BE2C (cell line): ENCODE measurements at regions not wholly inside any gene's neighbourhood (a gene's known extent, or its start where the extent isn't known, plus 50 kb on each side); places are given as distances from the start of the nearest gene placed in this dataset.
"Not testable (repeated sequence)": the region's sequence is repeated elsewhere in the genome, so short reads cannot be mapped to it uniquely, and the experiment has no call there.

Experiments used
- DNase-seq: peaks from one replicate; pipeline ENCODE4 v3.0.0-alpha.2; 2020
- H3K27me3 ChIP-seq: fragments of 250-450 bp; sonication (Bioruptor Pico); 2 replicates; pipeline ENCODE4 v1.5.1; 2020; ENCODE audit warnings: mild to moderate bottlenecking
- H3K36me3 ChIP-seq: fragments of 250-450 bp; sonication (Bioruptor Pico); 2 replicates; pipeline ENCODE4 v1.5.1; 2020; ENCODE audit warnings: mild to moderate bottlenecking
- H3K4me1 ChIP-seq: fragments of 250-450 bp; sonication (Bioruptor Pico); 2 replicates; pipeline ENCODE4 v1.5.1; 2020
- H3K4me3 ChIP-seq: 2 replicates; pipeline ENCODE4 v1.5.1; 2011; ENCODE audit warnings: low read depth, low read length
- H3K9me3 ChIP-seq: fragments of 250-450 bp; sonication (Bioruptor Pico); 2 replicates; pipeline ENCODE4 v1.5.1; 2020
- CTCF ChIP-seq: IDR thresholded peaks from 2 replicates; pipeline ENCODE4 v1.5.1; 2012; ENCODE audit warnings: mild to moderate bottlenecking, low read depth, low read length

GRCh38 chrX:25108481-25108880, 92.7 kb upstream of the ARX start:
- H3K36me3 ChIP-seq = no peaks in the 10 kb centered on the region
- TF ChIP-seq CTCF = no peak
- no peak overlapping the region for H3K4me3 ChIP-seq
- H3K4me1 ChIP-seq = no peaks in the 10 kb centered on the region
- no peaks in the 10 kb centered on the region for H3K27me3 ChIP-seq
- no peaks in the 10 kb centered on the region for H3K9me3 ChIP-seq
- DNase-seq = no peak

GRCh38 chrX:25105221-25105620, 89.5 kb upstream of the ARX start:
- no peak for DNase-seq

GRCh38 chrX:25096522-25097045, 80.8 kb upstream of the ARX start:
- no peaks in the 10 kb centered on the region for H3K4me1 ChIP-seq
- H3K9me3 ChIP-seq = no peaks in the 10 kb centered on the region
- DNase-seq = no peak
- H3K36me3 ChIP-seq = no peaks in the 10 kb centered on the region
- no peak for TF ChIP-seq CTCF
- H3K27me3 ChIP-seq = no peaks in the 10 kb centered on the region
- H3K4me3 ChIP-seq = no peak overlapping the region

More at GRCh38 chrX:25105221-25105620, 89.5 kb upstream of the ARX start:
- no peaks in the 10 kb centered on the region for H3K27me3 ChIP-seq
- no peak for TF ChIP-seq CTCF
- H3K4me1 ChIP-seq = no peaks in the 10 kb centered on the region
- H3K36me3 ChIP-seq = no peaks in the 10 kb centered on the region
- H3K4me3 ChIP-seq = no peak overlapping the region
- no peaks in the 10 kb centered on the region for H3K9me3 ChIP-seq

GRCh38 chrX:25091152-25091551, 75.4 kb upstream of the ARX start:
- H3K4me3 ChIP-seq, DNase-seq, H3K27me3 ChIP-seq, H3K4me1 ChIP-seq, H3K36me3 ChIP-seq, H3K9me3 ChIP-seq: not testable (repeated sequence)

- no peaks in the 10 kb centered on the region for H3K27me3 ChIP-seq
- TF ChIP-seq CTCF = no peak
Measured at GRCh38 chrX:25084446-25084845, 68.7 kb upstream of the ARX start.

GRCh38 chrX:25083661-25084060, 67.9 kb upstream of the ARX start:
- no peak for TF ChIP-seq CTCF
- no peak overlapping the region for H3K4me3 ChIP-seq
- no peaks in the 10 kb centered on the region for H3K36me3 ChIP-seq
- no peak for DNase-seq
- H3K27me3 ChIP-seq = no peaks in the 10 kb centered on the region
- no peaks in the 10 kb centered on the region for H3K4me1 ChIP-seq
- no peaks in the 10 kb centered on the region for H3K9me3 ChIP-seq

More at GRCh38 chrX:25084446-25084845, 68.7 kb upstream of the ARX start:
- Histone ChIP-seq H3K4me1 (no peaks in the 10 kb centered on the region), H3K9me3 (no peaks in the 10 kb centered on the region), H3K4me3 (no peak overlapping the region), H3K36me3 (no peaks in the 10 kb centered on the region)
- no peak for DNase-seq

GRCh38 chrX:25079020-25079419, 63.3 kb upstream of the ARX start:
- Histone ChIP-seq H3K9me3 (no peaks in the 10 kb centered on the region), H3K4me1 (no peaks in the 10 kb centered on the region), H3K27me3 (no peaks in the 10 kb centered on the region), H3K4me3 (no peak overlapping the region), H3K36me3 (no peaks in the 10 kb centered on the region)
- DNase-seq = no peak
- TF ChIP-seq CTCF = no peak
